Loucy (cell line): ENCODE measurements at regions not wholly inside any gene's neighbourhood (a gene's known extent, or its start where the extent isn't known, plus 50 kb on each side); places are given as distances from the start of the nearest gene placed in this dataset.
A peak's percentile ranks its signal among the peaks of the same experiment; 100 is the strongest.

Experiments used
- H2AFZ ChIP-seq: fragments of 200-600 bp; sonication (generic); 2 replicates; pipeline ENCODE4 v1.6.0; 2016; ENCODE audit warnings: antibody characterized with exemption, mild to moderate bottlenecking, low read length, moderate library complexity
- H3F3A ChIP-seq: fragments of 200-600 bp; 2 replicates; pipeline ENCODE4 v1.6.0; 2016; ENCODE audit warnings: antibody characterized with exemption, low read depth, mild to moderate bottlenecking
- H3K27me3 ChIP-seq: fragments of 200-600 bp; sonication (generic); 2 replicates; pipeline ENCODE4 v1.6.1; 2014; ENCODE audit warnings: low read length, mild to moderate bottlenecking; ENCODE audit not compliant: insufficient read depth, poor library complexity, severe bottlenecking
- H3K36me3 ChIP-seq: fragments of 200-600 bp; sonication (generic); 2 replicates; pipeline ENCODE4 v1.6.1; 2016; ENCODE audit warnings: low read length; ENCODE audit not compliant: insufficient read depth
- H3K4me1 ChIP-seq: fragments of 200-600 bp; sonication (generic); 2 replicates; pipeline ENCODE4 v1.5.1; 2014; ENCODE audit warnings: low read length, mild to moderate bottlenecking; ENCODE audit not compliant: insufficient read depth, poor library complexity, severe bottlenecking
- H3K4me2 ChIP-seq: fragments of 200-600 bp; sonication (generic); 2 replicates; pipeline ENCODE4 v1.6.0; 2014; ENCODE audit warnings: antibody characterized with exemption, low read length, low read depth, mild to moderate bottlenecking; ENCODE audit not compliant: poor library complexity, severe bottlenecking
- H3K4me3 ChIP-seq: fragments of 200-600 bp; sonication (generic); 2 replicates; pipeline ENCODE4 v1.5.1; 2014; ENCODE audit warnings: low read length, mild to moderate bottlenecking, mixed read lengths; ENCODE audit not compliant: poor library complexity, severe bottlenecking
- H3K79me2 ChIP-seq: fragments of 200-600 bp; sonication (generic); 2 replicates; pipeline ENCODE4 v1.6.1; 2014; ENCODE audit warnings: low read length; ENCODE audit not compliant: insufficient read depth
- H3K9ac ChIP-seq: fragments of 200-600 bp; sonication (generic); 2 replicates; pipeline ENCODE4 v1.6.0; 2014; ENCODE audit warnings: mild to moderate bottlenecking, low read depth, low read length, moderate library complexity; ENCODE audit not compliant: poor library complexity, severe bottlenecking
- H3K9me2 ChIP-seq: fragments of 200-600 bp; sonication (generic); replicated peaks from 2 replicates; pipeline ENCODE4 v1.6.1; 2016; ENCODE audit warnings: low read depth, low read length, mixed read lengths
- H3K9me3 ChIP-seq: fragments of 200-600 bp; sonication (generic); 2 replicates; pipeline ENCODE4 v1.6.1; 2014; ENCODE audit warnings: mild to moderate bottlenecking, antibody characterized with exemption, low read length, low read depth; ENCODE audit not compliant: insufficient read depth
- H4K20me1 ChIP-seq: fragments of 200-600 bp; sonication (generic); 2 replicates; pipeline ENCODE4 v1.6.0; 2014; ENCODE audit warnings: antibody characterized with exemption, low read length, mild to moderate bottlenecking; ENCODE audit not compliant: insufficient read depth, poor library complexity, severe bottlenecking
- CTCF ChIP-seq: fragments of 200-600 bp; sonication (generic); conservative IDR thresholded peaks from 2 replicates; pipeline ENCODE4 v1.5.1; 2014; ENCODE audit warnings: mild to moderate bottlenecking, antibody characterized with exemption, low read length
- EZH2phosphoT487 ChIP-seq: fragments of 200-600 bp; IDR thresholded peaks from 2 replicates; pipeline ENCODE4 v1.6.1; 2018; ENCODE audit warnings: antibody characterized with exemption, mild to moderate bottlenecking, moderate library complexity, borderline replicate concordance

GRCh38 chr4:14434916-14435315 lies 567.4 kb upstream of the CPEB2 start:
- peaks cover 5% of the 10 kb centered on the region for H3K4me1 ChIP-seq
- H3K36me3 ChIP-seq, result no peaks in the 10 kb centered on the region
- H3F3A ChIP-seq, result no peaks in the 10 kb centered on the region
- no peak overlapping the region for H2AFZ ChIP-seq
- H3K9ac ChIP-seq, result no peak overlapping the region
- no peaks in the 10 kb centered on the region for H3K27me3 ChIP-seq
- H3K4me3 ChIP-seq, result no peak overlapping the region
- H3K9me2 ChIP-seq, result no peaks in the 10 kb centered on the region
- no peaks in the 10 kb centered on the region for H3K79me2 ChIP-seq
- no peak for TF ChIP-seq CTCF
- TF ChIP-seq EZH2phosphoT487, result no peak
- H3K4me2 ChIP-seq, result no peak overlapping the region
- H3K9me3 ChIP-seq, result no peaks in the 10 kb centered on the region
- no peaks in the 10 kb centered on the region for H4K20me1 ChIP-seq

- H2AFZ ChIP-seq, result no peak overlapping the region
- H3K4me1 ChIP-seq, result peaks cover 8% of the 10 kb centered on the region
- no peaks in the 10 kb centered on the region for H3K27me3 ChIP-seq
- TF ChIP-seq CTCF (no peak), EZH2phosphoT487 (no peak)
- no peaks in the 10 kb centered on the region for H3F3A ChIP-seq
- H4K20me1 ChIP-seq, result no peaks in the 10 kb centered on the region
- H3K9ac ChIP-seq, result no peak overlapping the region
- H3K36me3 ChIP-seq, result no peaks in the 10 kb centered on the region
- H3K79me2 ChIP-seq, result no peaks in the 10 kb centered on the region
- no peak overlapping the region for H3K4me3 ChIP-seq
- no peak overlapping the region for H3K4me2 ChIP-seq
- H3K9me3 ChIP-seq, result no peaks in the 10 kb centered on the region
- no peaks in the 10 kb centered on the region for H3K9me2 ChIP-seq
Measured at GRCh38 chr4:14441561-14441960, 560.7 kb upstream of the CPEB2 start.

- TF ChIP-seq CTCF, result no peak
- TF ChIP-seq EZH2phosphoT487, result no peak
- Histone ChIP-seq H3K9me2 (no peaks in the 10 kb centered on the region), H3K4me1 (peaks cover 9% of the 10 kb centered on the region), H3K9me3 (no peaks in the 10 kb centered on the region), H3K9ac (no peak overlapping the region), H3K4me2 (peak overlapping the region; percentile 34), H3K27me3 (no peaks in the 10 kb centered on the region), H3K36me3 (no peaks in the 10 kb centered on the region), H3K4me3 (peak overlapping the region; percentile 13), H4K20me1 (no peaks in the 10 kb centered on the region), H3F3A (no peaks in the 10 kb centered on the region), H2AFZ (no peak overlapping the region), H3K79me2 (no peaks in the 10 kb centered on the region)
Measured at GRCh38 chr4:14445882-14446281, 556.4 kb upstream of the CPEB2 start.
